ENCODE measurements at regions not wholly inside any gene's neighbourhood (a gene's known extent, or its start where the extent isn't known, plus 50 kb on each side); places are given as distances from the start of the nearest gene placed in this dataset.

- TF ChIP-seq CEBPB (IDR thresholded peaks at IDR 0.05; ENCODE audit: low read depth) (no peak), ZFX (IDR thresholded peaks at IDR 0.05) (no peak), CTCF (IDR thresholded peaks at IDR 0.05 in 2 of 3, conservative IDR thresholded peaks at IDR 0.05 in 1 of 3; ENCODE audit: borderline replicate concordance in 1 of 3, insufficient read depth in 1 of 3, low read depth in 2 of 3, low read length in 2 of 3) (no peak), YY1 (IDR thresholded peaks at IDR 0.05; ENCODE audit: extremely low read depth, insufficient replicate concordance, low read depth, low read length) (no peak), POLR2A (IDR thresholded peaks at IDR 0.05; ENCODE audit: borderline replicate concordance, extremely low read depth, insufficient read depth, insufficient read length) (no peak), ELF1 (IDR thresholded peaks at IDR 0.05; ENCODE audit: borderline replicate concordance, low read depth) (no peak), JUND (IDR thresholded peaks at IDR 0.05) (no peak), MAX (IDR thresholded peaks at IDR 0.05) (no peak), RAD21 (IDR thresholded peaks at IDR 0.05; ENCODE audit: low read depth) (no peak), EZH2 (IDR thresholded peaks at IDR 0.05) (no peak), EZH2phosphoT487 (IDR thresholded peaks at IDR 0.05; ENCODE audit: borderline replicate concordance) (no peak)
Measured at GRCh38 chr5:2496891-2497290, 254.6 kb downstream of the IRX2 start.

Measured in HCT116 (cell line).